ELF-1 (cell line): ENCODE measurements at regions not wholly inside any gene's neighbourhood (a gene's known extent, or its start where the extent isn't known, plus 50 kb on each side); places are given as distances from the start of the nearest gene placed in this dataset.

ENCODE experiments used
- DNase-seq: peaks from one replicate; pipeline ENCODE4 v3.0.0-alpha.2; 2016; ENCODE audit warnings: low read depth, low spot score

- no peak for DNase-seq
Observed at GRCh38 chr18:31247574-31248199, 70.3 kb upstream of the DSG1 start.

DNA sequence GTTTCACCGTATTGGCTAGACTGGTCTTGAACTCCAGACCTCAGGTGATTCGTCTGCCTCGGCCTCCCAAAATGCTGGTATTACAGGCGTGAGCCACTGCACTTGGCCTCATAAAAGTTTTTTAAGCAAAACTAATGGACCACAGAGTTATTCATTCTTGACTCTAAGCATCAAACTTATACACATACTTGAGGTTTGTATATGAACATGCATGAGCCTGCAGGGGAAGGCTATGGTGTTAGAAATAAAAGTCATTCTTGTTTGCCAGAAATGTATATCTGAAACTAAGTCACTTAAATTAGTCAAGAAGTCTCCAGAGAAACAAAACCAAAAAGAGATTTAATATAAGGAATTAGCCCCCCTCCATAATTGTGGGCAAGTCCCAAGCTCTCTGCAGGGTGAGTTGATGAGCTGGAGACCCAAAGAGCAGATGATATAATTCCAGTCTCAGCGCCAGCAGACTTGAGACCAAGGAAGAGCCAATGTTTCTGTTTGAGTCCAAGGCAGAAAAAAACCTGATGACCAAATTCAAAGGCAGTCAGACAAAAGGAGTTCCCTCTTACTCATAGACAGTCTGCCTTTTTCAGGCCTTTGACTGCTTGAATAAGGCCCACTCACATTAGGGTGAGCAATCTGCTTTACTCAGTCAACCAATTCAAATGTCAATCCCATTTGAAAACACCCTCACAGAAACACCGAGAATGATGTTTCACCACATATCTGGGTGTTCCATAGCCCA, 69.0 kb upstream of the DSG1 start:
- no peak for DNase-seq

DNA sequence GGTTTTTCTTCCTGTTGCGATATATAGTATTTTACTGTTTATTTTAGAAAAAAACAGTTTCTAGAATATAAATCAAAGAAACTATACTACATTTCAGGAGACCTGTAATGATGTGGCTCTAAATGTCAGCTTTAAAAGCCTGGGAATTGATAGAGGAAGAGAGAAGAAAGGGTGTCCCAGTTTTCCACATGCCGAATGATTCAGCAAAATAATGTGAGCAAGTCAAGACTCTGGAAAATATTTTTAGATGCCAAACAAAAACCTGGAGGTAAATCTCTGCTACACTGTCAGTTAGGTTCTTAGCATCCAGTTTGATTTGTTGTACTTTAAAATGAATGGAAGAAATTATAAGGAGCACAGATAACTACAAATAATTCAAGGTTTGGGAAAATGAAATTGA, 67.1 kb upstream of the DSG1 start:
- no peak for DNase-seq

- DNase-seq = no peak
Observed at GRCh38 chr18:31252522-31252921, 65.4 kb upstream of the DSG1 start.

- DNase-seq = no peak
Observed at GRCh38 chr18:31255953-31256352, 62.0 kb upstream of the DSG1 start.

- no peak for DNase-seq
Observed at GRCh38 chr18:31258789-31259188, 59.2 kb upstream of the DSG1 start.

DNA sequence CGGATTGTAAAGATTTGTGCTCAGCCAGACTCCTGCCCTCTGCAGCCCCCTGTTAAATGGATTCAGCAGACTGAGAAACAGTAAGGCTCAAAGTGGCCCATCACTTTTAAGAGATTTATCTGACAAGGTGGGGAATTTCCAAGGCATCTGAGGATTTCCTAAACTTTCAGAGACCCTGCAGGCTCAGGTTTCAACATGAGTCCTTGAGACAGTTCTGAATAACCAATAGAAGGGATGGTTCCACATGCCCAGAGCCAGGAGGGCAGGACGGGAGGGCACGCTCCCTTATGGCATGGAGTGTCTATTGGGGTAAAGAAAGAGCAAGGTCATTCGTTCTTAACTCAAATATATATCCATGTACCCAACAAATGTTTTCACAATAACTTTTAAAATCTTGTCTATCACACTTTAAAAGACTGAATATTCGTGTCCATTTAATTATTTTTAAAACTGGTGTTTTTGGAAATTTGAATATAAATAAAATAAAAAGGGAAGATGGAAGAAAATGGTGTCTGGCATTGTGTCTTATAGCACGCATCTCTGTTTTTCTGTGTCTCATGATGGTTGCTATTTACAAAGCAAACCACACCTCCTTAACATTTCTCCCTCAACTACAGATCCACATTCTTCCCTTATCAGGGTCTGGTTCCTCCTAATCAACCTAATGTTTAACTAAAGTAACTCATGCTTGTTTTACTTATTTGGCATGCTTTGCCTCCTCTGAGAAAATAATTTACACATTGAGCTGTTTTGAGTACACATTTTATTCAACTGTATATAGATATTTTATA, 56.0 kb upstream of the DSG1 start:
- DNase-seq = peak; percentile 49

DNA sequence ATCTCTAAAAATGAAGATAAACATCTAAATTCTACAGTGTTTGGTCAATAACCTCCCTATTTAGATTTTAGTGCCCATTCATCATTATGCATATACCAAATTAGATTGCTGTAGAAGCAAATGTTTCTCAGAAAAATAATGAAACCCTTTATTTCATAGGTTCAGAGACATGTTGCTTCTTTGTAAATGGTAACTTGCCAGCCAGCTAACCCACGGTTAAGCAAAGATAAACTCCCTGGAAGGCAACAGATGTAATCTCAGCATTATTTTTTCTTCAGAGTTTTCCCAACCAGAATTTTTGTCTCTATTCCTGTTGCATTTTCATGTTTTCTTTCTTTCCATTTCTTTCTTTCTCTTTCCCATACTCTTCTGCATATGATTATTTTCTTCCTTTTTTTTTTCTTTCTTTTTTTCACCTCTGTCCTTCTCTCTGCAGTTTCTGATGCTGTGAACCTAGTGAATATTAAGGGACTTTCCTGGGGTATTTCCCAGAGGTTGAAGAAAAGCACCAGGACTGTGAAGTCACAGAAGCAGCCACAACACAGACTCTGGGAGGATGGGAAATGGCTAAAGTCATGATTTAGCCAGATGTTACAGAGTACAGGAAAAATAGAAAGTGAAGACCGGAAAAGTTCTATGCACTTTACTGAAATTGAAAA, 50.0 kb upstream of the DSG1 start:
- DNase-seq = no peak
